ENCODE measurements at regions not wholly inside any gene's neighbourhood (a gene's known extent, or its start where the extent isn't known, plus 50 kb on each side); places are given as distances from the start of the nearest gene placed in this dataset.

DNA sequence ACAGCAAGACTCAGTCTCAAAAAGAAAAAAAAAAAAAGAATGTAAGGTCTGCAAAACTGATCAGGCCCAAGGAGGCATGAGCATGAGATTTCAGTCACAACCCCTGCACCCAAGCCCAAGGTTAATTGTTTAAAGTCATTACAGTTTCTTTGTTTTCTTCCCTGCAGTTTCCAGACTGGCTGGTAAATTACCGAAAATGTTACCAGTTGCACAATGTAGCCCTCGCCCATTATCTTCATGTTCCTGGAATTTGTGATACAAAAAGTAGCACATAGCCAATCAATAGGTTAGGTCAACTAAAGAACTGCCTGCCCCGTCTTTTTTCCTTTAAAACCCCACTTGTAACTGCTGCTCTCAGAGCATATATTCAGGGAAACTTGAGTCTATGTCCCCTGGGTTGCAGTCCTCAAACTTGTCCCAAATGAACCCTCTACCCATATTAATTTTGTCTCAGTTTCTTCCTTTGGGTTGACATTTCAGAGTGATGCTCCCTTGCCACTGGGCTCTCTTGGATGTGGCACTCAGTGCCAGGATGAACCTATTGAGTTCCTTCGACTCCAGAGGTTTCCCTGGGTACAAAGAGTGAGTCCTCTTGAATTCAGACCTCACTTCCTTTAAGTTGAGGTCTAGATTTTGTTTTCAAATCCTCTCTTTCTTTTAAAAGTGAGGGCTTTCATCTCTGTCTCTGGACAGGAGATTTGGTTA, 216.2 kb upstream of the HS6ST1 start:
- no peak for DNase-seq

DNA sequence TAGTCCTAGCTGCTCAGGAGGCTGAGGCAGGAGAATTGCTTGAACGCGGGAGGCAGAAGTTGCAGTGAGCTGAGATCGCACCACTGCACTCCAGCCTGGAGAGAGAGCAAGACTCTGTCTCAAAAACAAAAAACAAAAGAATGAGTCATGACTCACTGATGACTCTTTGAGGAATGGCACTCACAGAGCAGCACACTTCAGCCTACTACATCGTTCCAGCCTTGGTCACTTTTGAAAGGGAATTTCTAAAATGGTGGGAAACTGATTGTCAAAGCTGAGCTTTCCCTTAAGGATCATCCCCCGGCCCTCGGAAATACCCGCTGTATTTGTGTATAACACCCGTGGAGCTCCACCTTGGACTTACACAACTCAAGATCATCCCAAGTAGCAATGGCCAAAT, 217.3 kb upstream of the HS6ST1 start:
- DNase-seq, result no peak

DNA sequence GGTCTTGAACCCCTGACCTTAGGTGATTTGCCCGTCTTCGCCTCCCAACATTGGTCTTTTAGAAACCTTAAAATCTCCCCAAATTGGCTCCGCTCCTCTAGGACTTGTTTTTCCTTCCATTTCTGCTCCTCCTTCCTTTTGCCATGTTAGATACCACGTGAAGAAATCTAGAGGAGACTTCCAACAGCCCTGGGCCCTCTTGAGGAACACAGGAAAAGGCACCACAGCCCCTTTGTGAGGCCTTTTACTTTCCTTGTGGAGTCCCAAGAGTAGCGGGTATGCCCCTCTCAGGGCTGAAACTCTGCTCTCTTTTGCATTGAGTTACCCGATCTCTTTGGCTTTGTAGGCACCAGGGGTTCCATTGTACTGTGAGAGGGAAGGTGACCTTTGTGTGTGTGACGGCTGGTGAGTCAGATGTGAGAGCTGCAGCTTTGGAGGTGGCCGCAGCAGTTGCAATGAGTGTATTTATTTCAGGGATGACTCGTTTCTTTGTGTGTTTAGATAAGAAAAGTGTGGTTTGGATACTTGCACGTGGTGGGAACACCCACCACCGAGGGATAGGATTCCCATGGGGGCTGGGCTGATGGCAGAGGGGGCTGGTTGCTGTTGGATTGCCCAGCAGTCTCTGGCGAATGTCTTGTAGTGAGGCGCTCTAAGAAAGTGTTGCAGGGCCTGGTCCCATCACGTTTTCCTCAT, 218.4 kb upstream of the HS6ST1 start:
- DNase-seq, result no peak

DNA sequence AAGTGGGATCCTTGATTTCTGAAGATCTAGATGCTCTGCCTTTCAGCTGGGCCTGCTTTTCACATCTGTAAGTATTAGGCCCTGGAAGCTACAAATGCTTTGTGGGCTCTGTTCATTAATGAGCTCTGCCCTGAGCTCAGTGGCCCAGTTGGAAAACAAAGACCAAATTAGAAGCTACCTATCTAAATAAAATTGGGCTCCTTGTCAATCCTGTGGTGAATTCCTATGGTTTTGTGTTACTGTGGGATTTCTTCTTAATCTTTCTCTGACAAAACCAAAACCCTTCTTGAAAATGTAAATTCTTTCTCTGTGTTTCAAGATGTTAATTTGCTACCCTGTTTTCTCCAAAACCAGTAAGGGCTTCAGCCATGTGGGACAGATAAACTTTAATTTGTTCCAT, 219.0 kb upstream of the HS6ST1 start:
- DNase-seq, result no peak

DNA sequence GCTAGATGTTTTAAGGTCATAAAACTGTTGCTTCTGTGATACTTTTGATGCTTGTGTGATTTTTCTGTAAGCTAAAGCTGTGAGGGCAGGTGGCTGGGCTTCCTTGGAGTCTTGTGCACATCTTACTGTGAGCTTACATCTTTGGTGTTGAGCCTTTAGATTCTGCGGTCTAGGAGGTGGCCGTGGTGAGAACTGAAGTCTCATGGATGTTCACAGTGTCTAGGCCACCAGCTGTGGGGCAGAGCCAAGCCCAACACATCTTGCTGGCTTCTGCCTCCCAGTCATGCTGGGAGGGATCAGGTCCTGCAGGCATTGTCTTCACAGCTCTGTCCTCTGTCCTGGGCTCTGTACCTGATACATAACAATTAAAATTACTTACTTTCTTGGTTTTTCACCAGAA, 219.7 kb upstream of the HS6ST1 start:
- no peak for DNase-seq

DNA sequence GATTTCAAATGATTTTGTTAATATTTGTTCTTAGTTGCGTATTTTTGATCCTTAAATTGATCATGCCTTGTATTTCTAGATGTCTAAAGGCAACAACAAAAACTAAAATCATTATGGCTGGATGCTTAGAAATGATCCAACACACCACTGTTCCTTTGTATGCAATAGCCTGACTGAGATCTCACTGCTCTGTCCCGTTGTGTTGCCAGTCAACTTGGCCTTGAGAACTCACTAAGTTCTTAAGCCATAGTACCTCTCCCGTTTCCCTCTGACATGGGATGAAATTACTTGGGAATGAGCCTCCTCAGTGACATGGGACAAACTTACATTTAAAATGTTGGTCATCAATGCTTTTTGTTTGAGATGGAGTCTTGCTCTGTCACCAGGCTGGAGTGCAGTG, 222.0 kb upstream of the HS6ST1 start:
- DNase-seq, result no peak

DNA sequence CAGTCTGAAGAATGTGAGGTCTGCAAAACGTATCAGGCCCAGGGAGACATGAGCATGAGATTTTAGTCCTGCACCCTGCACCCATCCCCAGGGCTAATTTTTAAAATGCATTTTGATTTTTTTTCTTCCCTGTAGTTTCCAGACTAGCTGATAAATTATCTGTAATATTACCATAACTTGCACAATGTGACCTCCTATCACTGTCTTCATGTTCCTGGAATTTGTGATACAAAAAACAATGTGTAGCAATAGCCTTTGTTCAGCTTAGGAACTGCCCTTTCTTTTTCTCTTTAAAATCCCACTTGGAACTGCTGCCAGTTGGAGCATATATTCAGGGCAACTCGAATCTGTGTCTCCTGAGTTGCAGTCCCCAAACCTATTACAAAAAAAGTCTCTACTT, 222.8 kb upstream of the HS6ST1 start:
- no peak for DNase-seq

DNA sequence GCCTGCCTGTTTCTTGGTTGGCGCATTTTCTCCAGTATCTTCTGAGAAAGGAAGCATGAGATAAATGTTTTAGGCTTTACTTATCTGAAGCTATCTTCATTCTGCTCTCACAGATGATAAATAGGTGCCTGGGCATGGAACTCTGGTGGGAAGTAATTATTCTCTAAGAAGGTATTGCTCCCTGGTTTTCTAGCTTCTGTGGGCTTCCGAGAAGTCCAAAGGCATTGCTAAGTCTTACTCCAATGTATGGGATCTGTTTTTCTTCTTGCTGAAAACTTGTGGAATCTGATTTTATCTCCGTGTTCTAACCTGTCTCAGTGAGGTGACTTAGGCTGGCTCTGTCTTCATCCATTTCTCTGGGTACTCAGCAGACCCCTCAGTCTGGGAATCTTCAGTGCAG, 224.4 kb upstream of the HS6ST1 start:
- no peak for DNase-seq

DNA sequence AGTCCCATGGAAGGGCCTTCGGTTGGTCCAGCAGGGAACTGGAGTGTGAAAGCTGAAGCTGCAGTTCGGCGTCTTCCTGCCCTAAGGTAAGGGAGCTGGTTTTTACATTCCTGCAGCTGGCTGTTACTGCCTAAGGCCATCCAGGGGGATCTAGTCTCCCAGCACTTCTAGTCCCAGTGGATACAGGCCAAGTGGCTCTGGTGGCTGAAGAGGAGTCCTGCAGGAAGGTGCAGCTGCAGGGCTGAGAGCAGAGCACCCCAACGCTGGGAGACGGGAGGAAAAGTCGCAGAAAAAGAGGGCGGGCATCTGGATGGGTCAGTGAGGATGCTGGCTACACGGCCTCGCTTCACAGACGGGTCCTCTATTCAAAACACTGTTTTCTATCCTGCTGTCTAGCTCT, 225.0 kb upstream of the HS6ST1 start:
- DNase-seq, result no peak

DNA sequence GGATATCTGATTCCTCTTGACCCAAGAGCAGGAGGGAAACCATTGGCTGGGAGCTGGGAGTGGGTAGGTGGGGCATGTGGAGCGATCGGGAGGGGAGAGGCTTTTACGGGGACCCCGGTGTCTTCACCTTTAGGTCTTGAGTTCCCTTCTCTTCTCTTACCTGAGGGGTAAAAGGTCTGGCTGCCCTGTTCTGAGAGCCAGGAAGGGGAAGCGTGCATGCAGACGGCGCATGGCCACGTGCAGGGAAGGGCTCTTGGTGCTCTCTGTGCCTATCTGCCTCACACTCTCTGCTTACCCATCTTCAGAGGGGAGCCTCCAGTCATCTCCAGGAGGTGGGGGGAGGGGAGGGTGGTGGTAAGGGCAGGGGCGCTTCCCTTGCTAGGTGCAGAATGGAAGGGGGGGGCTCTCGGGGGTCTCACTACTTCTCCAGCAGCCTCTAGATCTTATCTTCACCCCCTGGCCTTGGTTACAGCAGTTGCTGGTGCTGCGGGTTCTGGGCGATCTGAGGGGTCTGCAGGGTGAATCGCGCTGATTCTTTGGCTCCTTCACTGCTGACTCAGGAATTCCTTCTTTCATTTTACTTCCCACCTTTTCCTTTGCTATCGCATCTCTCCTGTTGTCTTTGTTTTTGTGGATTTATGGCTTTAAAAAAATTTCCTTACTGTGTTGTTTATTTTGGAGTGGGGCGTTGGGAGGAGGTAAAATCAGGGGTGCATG, 225.8 kb upstream of the HS6ST1 start:
- no peak for DNase-seq

DNA sequence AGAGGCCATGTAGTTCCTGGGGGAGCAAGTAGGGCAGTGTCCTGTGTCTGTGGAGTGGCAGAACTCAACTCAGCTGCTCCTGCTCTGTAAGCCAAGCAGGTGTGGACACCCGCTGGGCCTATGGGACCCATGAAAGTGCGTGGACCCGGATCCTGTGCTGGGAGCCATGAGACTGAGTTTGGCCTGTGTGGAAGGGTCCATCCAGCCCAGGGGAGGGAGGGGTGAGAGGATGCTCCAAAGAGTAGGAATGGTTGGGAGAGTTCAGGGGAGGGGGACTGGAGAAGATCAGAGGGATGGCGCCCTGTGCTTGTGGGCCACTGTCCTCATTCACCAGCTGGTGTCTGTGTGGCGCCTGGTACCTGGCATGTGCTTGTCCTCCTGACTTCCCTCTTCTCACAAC, 226.4 kb upstream of the HS6ST1 start:
- no peak for DNase-seq

DNA sequence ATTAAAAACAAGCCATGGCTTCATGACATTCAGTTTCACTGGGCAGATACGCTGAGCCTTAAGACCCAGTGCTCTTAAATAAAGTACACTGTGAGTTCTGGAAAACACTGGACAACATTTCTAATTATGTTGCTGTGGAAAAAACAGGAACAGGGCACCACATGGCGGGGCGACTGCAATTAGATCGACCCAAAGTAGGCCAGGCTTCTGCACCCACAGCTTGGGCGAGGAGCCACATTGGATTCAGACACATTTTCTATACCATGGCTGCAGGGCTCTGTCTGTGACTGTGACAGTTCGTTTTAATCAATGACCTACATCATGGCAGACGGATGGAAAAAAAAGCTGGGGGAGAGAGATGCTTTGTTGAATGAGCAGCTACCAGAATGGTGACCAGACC, 227.2 kb upstream of the HS6ST1 start:
- DNase-seq, result no peak

DNA sequence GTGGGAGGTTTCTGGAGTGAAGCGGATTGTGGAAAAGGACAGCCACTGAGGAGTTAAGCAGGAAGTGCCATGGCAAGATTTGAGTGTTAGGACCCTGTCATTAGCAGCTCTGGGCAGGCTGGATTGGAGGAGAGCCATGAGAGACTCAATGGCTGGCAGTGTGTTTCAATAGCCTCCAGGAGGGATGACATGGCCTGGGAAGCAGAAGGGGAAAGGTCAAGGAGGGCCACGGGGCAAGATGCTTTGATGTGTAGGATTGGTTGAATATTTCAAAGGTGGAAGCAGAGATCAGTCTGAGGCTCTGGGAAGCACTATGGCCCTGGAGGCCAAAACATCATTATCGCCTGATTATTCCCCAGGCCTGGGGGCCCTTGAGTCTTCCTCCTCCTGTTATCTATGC, 229.0 kb upstream of the HS6ST1 start:
- DNase-seq, result no peak

DNA sequence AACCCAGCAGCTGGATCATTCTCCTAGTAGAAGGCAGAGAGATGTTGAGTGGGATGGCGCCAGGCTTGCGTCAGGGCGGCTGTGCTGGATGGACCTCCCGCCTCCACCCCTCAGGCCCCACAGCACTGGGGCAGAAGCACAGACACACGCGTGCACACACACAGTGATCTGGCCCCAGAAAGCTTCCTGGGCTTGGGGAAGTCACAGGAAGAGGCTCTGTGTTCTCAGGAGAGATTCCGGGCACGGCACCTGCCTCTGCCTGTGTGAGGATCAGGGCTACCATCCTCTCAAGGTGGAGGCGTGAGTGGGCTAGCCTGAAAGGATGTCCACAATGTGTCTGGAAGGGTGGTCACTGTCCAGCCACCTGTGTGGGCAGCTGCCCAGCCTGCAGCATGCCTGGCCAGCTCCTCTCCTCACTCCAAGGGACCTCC, 229.8 kb upstream of the HS6ST1 start:
- no peak for DNase-seq

DNA sequence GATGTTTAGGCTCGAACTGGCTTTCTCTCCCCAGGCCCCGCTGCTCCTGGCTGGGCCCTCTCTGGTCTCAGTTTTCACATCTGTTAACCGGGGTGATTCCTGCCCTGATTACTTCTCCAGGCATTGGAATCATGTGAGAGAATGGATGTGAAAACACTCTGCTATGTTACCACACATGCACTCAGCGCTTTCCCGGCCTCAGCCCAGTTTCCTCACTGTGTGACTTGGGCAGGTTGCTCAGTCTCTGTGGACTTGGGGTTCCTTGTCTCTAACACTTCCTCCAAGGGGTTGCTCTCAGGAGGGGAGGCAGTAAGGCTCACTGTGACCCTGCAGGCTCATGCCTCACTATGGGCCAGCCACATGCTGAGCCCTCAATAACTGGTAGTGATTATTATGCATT, 230.4 kb upstream of the HS6ST1 start:
- no peak for DNase-seq

DNA sequence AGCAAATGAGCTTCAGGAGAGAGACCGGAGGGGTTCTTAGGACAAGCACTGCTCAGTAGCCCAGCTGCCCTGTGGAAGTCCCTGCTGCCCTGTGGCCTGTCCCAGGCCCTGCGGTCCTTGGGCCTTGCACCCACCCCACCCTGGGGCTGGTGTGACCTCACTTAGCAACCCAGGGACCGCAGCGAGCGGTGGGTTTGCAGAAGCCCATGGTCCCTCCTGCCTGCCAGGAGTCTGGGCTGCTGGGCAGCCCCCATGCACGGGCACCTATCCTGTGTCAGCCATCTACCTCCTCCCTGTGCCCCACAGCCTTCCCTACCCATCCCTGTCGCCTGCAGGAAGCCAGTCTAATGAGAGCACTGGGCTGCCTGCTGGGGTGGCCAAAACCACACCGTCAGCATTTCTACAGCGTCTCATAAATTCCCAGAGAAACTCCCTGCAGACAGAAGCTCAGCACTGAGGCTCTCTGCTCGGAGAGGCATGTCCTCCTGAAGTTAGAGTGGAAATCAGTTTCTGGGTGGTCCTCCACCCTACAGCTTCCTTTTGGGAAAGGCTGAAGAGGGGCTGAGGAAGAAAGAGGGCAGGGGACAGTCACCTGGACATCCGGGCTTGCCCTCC, 231.1 kb upstream of the HS6ST1 start:
- DNase-seq, result no peak

DNA sequence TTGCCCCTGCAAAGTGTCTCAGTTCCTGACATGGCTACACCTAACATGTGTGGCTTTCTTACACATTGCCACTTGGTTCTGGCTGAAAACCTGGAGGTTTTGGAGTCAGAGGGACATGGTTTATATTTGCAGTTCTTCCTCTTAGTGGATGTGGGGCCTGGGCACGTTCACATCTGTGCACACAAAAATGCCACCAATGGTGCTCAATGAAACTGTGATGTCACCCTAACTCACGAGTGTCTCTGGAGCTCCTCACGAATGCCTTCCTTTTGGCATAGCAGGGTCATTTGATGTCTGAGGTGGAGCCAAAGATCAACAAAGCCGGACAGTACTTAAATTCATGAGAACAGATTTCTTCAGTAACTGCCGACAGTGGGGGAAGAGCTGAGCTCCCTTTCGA, 231.7 kb upstream of the HS6ST1 start:
- no peak for DNase-seq

DNA sequence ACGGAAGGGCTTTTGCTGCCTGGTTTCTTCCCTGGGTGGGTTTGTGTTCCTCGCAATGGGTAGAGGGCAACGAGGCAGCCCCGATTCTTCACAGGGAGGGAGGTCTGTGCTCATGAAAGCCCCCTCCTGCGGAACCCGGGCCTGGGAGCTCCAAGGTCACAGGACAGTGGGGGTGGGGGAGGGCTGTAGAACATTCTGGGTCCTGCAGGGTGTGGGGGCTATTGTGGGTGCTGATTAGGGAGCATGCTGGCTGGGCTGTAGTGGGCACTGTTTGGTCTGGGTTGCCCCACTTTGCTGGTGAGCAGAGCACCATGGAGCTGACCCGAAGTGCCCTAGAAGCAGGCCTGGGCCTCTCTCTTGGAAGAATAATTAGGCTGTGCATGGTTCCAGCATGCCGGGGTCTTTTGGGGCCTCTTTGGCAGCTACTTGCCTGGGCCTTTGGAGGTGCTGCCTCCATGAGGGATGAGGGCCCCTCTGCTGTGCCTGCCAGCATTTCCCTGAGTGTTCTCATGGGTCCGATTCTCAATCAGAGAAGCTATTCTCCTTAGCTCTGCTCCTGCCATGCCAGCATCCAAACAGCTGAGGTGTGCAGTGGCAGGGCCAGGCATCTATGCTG, 232.2 kb upstream of the HS6ST1 start:
- no peak for DNase-seq

DNA sequence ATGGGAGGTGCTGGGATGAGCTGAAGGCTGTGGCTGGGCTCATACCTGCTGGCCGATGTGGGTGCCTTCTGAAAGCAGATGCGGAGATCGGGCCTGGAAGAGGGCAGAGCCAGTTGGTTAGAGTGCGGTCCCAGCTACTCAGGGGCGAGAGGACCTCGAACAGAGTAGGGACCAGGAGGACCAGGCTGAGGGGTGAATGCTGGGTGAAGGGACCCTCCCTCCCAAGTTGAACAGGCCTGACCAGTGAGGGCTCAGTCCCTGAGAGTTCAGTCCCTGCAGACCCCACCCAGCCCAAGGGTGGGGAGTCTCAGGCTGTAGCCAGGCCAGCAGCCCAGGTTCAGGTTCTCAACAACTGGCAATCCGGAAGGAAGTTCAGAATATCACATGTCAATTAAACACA, 232.8 kb upstream of the HS6ST1 start:
- DNase-seq, result no peak

DNA sequence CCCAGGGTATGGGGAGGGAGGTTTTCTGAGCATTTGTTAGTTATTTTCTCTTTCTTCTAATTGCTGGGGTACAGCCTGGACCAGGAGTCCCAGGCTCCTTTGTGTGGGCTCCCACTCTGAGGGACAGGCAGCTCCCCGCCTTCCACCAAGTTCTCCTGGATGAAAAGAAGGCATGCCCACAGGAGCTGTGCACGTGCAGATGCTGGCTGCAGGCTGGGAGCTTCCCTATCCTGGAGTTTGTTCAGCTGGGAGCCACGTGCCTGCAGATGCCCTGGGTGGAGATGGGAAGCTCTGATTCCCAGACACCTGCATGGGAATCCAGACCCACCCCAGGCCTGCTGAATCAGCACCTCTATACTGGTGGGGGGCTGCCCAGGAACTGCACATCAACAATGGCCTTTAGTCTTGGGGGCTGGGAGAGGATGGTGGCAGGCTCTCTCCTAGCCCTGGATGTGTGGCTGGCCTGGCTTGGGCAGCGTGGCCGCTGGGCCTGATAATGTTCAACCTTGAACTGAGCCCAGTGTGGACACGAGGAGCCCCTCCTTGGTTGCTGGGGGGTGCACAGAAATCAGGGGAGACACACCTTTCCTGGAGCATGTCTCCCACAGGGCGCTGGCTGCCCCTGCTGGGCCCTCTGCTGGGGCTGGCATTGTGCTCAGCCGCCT, 233.6 kb upstream of the HS6ST1 start:
- no peak for DNase-seq

DNA sequence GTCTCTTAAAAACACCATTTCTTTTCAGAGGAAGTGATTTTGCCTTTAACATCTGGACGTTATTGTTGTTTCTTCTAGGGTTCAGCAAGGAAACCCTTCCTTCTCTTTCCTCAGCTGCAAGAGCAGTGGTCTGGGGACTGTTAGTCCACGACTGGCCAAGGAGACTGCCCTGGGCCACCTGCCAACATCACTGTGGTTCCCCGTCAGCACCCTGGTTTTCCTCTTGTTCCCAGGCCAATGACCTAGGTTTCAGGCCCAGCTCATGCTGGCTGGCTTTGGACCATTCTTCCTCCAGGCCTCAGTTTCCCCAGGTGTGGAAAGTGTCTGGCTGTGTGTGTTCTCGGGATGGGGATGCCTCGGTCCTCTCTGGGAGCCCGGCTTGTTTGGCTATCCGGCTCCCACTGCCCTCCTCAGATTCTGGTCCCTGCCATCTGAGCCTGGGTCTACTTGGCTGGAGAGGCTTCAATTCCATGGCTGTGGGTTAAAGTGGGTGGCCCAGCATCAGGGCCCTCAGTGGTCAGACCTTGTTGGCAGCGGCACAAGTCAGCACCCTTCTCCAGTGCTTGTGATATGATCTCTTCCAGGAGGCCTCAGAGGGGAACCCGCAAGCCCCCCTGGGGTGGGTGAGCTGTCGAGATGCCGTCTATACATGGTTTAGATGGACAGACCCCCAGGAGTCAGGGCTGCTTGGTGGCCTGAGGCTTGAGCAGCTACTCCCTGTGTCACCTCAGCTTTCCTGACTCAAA, 234.3 kb upstream of the HS6ST1 start:
- DNase-seq, result no peak

All from tongue (tissue), 1 donor.